Transverse colon (tissue), 4 donors: ENCODE measurements at regions not wholly inside any gene's neighbourhood (a gene's known extent, or its start where the extent isn't known, plus 50 kb on each side); places are given as distances from the start of the nearest gene placed in this dataset.

ENCODE experiments used
- CTCF ChIP-seq, 5 experiments: fragments of 200-600 bp in 3 of 5; fragments of 450-650 bp in 2 of 5; sonication (generic) in 3 of 5; IDR thresholded peaks; 1 replicate in 2 of 5; 2 replicates in 3 of 5; pipeline ENCODE4 v1.5.1; 2016 to 2017; ENCODE audit warnings: antibody characterized with exemption in 5 of 5, inconsistent platforms in 3 of 5, mild to moderate bottlenecking in 2 of 5, moderate library complexity in 1 of 5
- EP300 ChIP-seq: sonication (generic); formaldehyde crosslinking; IDR thresholded peaks from one replicate; pipeline ENCODE4 v1.6.1; 2017; ENCODE audit warnings: antibody characterized with exemption, low read depth
- POLR2A ChIP-seq: fragments of 450-650 bp; IDR thresholded peaks from one replicate; pipeline ENCODE4 v1.6.1; 2016; ENCODE audit warnings: antibody characterized with exemption, mild to moderate bottlenecking, moderate library complexity
- POLR2AphosphoS5 ChIP-seq, 3 donors: sonication (generic); formaldehyde crosslinking; IDR thresholded peaks; one replicate each; pipeline ENCODE4 v1.6.1; 2016; ENCODE audit warnings: antibody characterized with exemption in 3 of 3

GRCh38 chr7:19417231-19417630, 272.0 kb upstream of the FERD3L start:
- TF ChIP-seq POLR2A (no peak), POLR2AphosphoS5 (IDR thresholded peaks at IDR 0.05) (no peak), CTCF (IDR thresholded peaks at IDR 0.05) (no peak), EP300 (no peak)
